HG02678 (cell line): ENCODE measurements at regions not wholly inside any gene's neighbourhood (a gene's known extent, or its start where the extent isn't known, plus 50 kb on each side); places are given as distances from the start of the nearest gene placed in this dataset.
"Not testable (repeated sequence)": the region's sequence is repeated elsewhere in the genome, so short reads cannot be mapped to it uniquely, and the experiment has no call there.

ENCODE experiments used
- ATAC-seq: cut with Tn5 transposase; IDR thresholded peaks from one replicate; pipeline ENCODE4 v1.9.1; 2021; ENCODE audit warnings: mild to moderate bottlenecking, moderate library complexity; ENCODE audit not compliant: unreplicated experiment

- ATAC-seq, result not testable (repeated sequence)
Measured at GRCh38 chr7:149930374-149931068, 56.8 kb downstream of the ATP6V0E2 start.

- not testable (repeated sequence) for ATAC-seq
Measured at GRCh38 chr7:149933776-149934175, 60.0 kb downstream of the ATP6V0E2 start.

GRCh38 chr7:149947346-149947745 lies 73.6 kb downstream of the ATP6V0E2 start:
- ATAC-seq, result not testable (repeated sequence)

- not testable (repeated sequence) for ATAC-seq
Measured at GRCh38 chr7:149948444-149948843, 74.7 kb downstream of the ATP6V0E2 start.

GRCh38 chr7:149949863-149950577 lies 76.3 kb downstream of the ATP6V0E2 start:
- ATAC-seq, result peak; percentile 45

- ATAC-seq, result peak; percentile 16
Measured at GRCh38 chr7:149950578-149950924, 76.8 kb downstream of the ATP6V0E2 start.

- ATAC-seq, result not testable (repeated sequence)
Measured at GRCh38 chr7:149951579-149951978, 77.8 kb downstream of the ATP6V0E2 start.

- not testable (repeated sequence) for ATAC-seq
Measured at GRCh38 chr7:149958880-149959279, 85.1 kb downstream of the ATP6V0E2 start.

GRCh38 chr7:149960863-149961262 lies 87.1 kb downstream of the ATP6V0E2 start:
- ATAC-seq, result not testable (repeated sequence)

GRCh38 chr7:149961878-149962277 lies 88.1 kb downstream of the ATP6V0E2 start:
- not testable (repeated sequence) for ATAC-seq

GRCh38 chr7:149962685-149963319 lies 89.0 kb downstream of the ATP6V0E2 start:
- ATAC-seq, result not testable (repeated sequence)

- not testable (repeated sequence) for ATAC-seq
Measured at GRCh38 chr7:149963985-149964384, 90.2 kb downstream of the ATP6V0E2 start.

GRCh38 chr7:149966444-149966843 lies 92.7 kb downstream of the ATP6V0E2 start:
- ATAC-seq, result not testable (repeated sequence)

- not testable (repeated sequence) for ATAC-seq
Measured at GRCh38 chr7:149972977-149973376, 99.2 kb downstream of the ATP6V0E2 start.

- not testable (repeated sequence) for ATAC-seq
Measured at GRCh38 chr7:149973681-149974080, 99.9 kb downstream of the ATP6V0E2 start.

- not testable (repeated sequence) for ATAC-seq
Measured at GRCh38 chr7:149975608-149976007, 101.8 kb downstream of the ATP6V0E2 start.

- not testable (repeated sequence) for ATAC-seq
Measured at GRCh38 chr7:149978537-149978936, 104.8 kb downstream of the ATP6V0E2 start.

- not testable (repeated sequence) for ATAC-seq
Measured at GRCh38 chr7:149978944-149979343, 105.2 kb downstream of the ATP6V0E2 start.

GRCh38 chr7:149982537-149983112 lies 108.9 kb downstream of the ATP6V0E2 start:
- ATAC-seq, result not testable (repeated sequence)

GRCh38 chr7:149986866-149987265 lies 113.1 kb downstream of the ATP6V0E2 start:
- ATAC-seq, result not testable (repeated sequence)

- ATAC-seq, result not testable (repeated sequence)
Measured at GRCh38 chr7:149991652-149992302, 118.0 kb downstream of the ATP6V0E2 start.
